ENCODE measurements at regions not wholly inside any gene's neighbourhood (a gene's known extent, or its start where the extent isn't known, plus 50 kb on each side); places are given as distances from the start of the nearest gene placed in this dataset.

DNA sequence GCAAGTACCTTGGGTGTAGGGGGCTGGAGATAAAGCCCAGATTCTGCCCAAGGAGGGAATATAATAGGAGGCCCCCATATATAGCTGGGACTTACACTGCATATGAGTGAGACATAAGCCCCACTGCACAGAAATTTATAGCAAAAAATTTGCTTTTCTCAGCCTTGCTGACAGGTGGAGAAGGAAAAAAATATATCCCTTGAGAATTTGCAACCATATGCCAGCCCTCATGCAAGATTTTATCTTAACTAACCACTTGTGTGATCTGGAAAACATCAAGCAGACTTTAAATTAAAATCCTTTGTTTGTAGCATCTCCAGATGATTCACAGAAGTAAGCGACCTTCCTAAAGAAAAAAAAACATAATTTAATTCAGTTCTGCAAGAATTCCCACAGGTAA lies 288.2 kb downstream of the BCL2 start:
- H3K4ac ChIP-seq (ENCODE audit: low read depth, low read length): no peak overlapping the region
- DNase-seq (no peak), ATAC-seq (ENCODE audit: low read depth) (no peak)
- H2AK5ac ChIP-seq (ENCODE audit: low read depth, low read length): no peak overlapping the region
- no peak overlapping the region for H3K4me3 ChIP-seq (ENCODE audit: insufficient read depth, low read depth, low read length)
- H3K9ac ChIP-seq (ENCODE audit: low read depth, low read length): no peak overlapping the region
- H3K14ac ChIP-seq (replicated peaks; ENCODE audit: low read depth, low read length): no peak overlapping the region
- H3K18ac ChIP-seq (ENCODE audit: low read depth, low read length): no peak overlapping the region
- CTCF ChIA-PET: no interaction called here
- WGBS, 2 experiments (ENCODE audit: extremely low coverage in 2 of 2, insufficient read length in 1 of 2): no CpG with 5 or more reads among the region's 1 CpG
- in situ Hi-C loops (cut with MboI; ENCODE audit: low sequenced_read_pairs) (no loop called here), dilution Hi-C loops (cut with HindIII; ENCODE audit: low sequenced_read_pairs, unreplicated experiment) (no loop called here), intact Hi-C loops (cut with micrococcal nuclease) (no loop called here)
- H3K4me1 ChIP-seq (ENCODE audit: control insufficient read depth, insufficient read depth, low read length): no peaks in the 10 kb centered on the region
- H4K5ac ChIP-seq (ENCODE audit: low read depth, low read length): no peak overlapping the region
- H3K9me3 ChIP-seq (ENCODE audit: control insufficient read depth, insufficient read depth, low read length): no peaks in the 10 kb centered on the region
- no peak overlapping the region for H2BK20ac ChIP-seq (ENCODE audit: low read depth, low read length)
- H2BK5ac ChIP-seq (ENCODE audit: low read depth, low read length, poor library complexity, severe bottlenecking): no peak overlapping the region
- no peaks in the 10 kb centered on the region for H3K36me3 ChIP-seq (ENCODE audit: control insufficient read depth, insufficient read depth, low read length)
- no peak overlapping the region for H4K8ac ChIP-seq (ENCODE audit: low read depth in 2 of 2, low read length in 2 of 2)
- H3K23ac ChIP-seq (ENCODE audit: low read depth, low read length): no peak overlapping the region
- H3K9me1 ChIP-seq (ENCODE audit: insufficient read depth, low read length): no peaks in the 10 kb centered on the region
- TF ChIP-seq, protein P1, sequence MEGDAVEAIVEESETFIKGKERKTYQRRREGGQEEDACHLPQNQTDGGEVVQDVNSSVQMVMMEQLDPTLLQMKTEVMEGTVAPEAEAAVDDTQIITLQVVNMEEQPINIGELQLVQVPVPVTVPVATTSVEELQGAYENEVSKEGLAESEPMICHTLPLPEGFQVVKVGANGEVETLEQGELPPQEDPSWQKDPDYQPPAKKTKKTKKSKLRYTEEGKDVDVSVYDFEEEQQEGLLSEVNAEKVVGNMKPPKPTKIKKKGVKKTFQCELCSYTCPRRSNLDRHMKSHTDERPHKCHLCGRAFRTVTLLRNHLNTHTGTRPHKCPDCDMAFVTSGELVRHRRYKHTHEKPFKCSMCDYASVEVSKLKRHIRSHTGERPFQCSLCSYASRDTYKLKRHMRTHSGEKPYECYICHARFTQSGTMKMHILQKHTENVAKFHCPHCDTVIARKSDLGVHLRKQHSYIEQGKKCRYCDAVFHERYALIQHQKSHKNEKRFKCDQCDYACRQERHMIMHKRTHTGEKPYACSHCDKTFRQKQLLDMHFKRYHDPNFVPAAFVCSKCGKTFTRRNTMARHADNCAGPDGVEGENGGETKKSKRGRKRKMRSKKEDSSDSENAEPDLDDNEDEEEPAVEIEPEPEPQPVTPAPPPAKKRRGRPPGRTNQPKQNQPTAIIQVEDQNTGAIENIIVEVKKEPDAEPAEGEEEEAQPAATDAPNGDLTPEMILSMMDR (conservative IDR thresholded peaks at IDR 0.05; ENCODE audit: low read depth, low read length): no peak
- no peak for TF ChIP-seq RAD21 (IDR thresholded peaks at IDR 0.05; ENCODE audit: low read length)
- no peak for TF ChIP-seq CEBPB (IDR thresholded peaks at IDR 0.05; ENCODE audit: low read depth, low read length)
- TF ChIP-seq, protein P2, sequence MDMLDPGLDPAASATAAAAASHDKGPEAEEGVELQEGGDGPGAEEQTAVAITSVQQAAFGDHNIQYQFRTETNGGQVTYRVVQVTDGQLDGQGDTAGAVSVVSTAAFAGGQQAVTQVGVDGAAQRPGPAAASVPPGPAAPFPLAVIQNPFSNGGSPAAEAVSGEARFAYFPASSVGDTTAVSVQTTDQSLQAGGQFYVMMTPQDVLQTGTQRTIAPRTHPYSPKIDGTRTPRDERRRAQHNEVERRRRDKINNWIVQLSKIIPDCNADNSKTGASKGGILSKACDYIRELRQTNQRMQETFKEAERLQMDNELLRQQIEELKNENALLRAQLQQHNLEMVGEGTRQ (IDR thresholded peaks at IDR 0.05; ENCODE audit: low read depth, low read length): no peak
- TF ChIP-seq, protein P3, sequence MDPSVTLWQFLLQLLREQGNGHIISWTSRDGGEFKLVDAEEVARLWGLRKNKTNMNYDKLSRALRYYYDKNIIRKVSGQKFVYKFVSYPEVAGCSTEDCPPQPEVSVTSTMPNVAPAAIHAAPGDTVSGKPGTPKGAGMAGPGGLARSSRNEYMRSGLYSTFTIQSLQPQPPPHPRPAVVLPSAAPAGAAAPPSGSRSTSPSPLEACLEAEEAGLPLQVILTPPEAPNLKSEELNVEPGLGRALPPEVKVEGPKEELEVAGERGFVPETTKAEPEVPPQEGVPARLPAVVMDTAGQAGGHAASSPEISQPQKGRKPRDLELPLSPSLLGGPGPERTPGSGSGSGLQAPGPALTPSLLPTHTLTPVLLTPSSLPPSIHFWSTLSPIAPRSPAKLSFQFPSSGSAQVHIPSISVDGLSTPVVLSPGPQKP (IDR thresholded peaks at IDR 0.05; ENCODE audit: borderline replicate concordance, low read depth, low read length): no peak
- TF ChIP-seq CHD1 (IDR thresholded peaks at IDR 0.05; ENCODE audit: low read depth, low read length): no peak
- TF ChIP-seq MXI1 (IDR thresholded peaks at IDR 0.05; ENCODE audit: borderline replicate concordance, low read depth, low read length): no peak
- no peak for TF ChIP-seq FOS (IDR thresholded peaks at IDR 0.05; ENCODE audit: low read depth, low read length)
- TF ChIP-seq MAFK (IDR thresholded peaks at IDR 0.05; ENCODE audit: low read depth, low read length): no peak
- no peak for TF ChIP-seq RCOR1 (IDR thresholded peaks at IDR 0.05; ENCODE audit: insufficient replicate concordance, low read length)
- TF ChIP-seq BHLHE40 (IDR thresholded peaks at IDR 0.05; ENCODE audit: low read depth, low read length): no peak
- no peak for TF ChIP-seq RFX5 (IDR thresholded peaks at IDR 0.05; ENCODE audit: low read depth, low read length)
- no peak for TF ChIP-seq NFE2L2 (IDR thresholded peaks at IDR 0.05; ENCODE audit: low read depth, low read length)
- TF ChIP-seq MAZ (IDR thresholded peaks at IDR 0.05; ENCODE audit: borderline replicate concordance, low read depth, low read length): no peak
- TF ChIP-seq POLR2A (IDR thresholded peaks at IDR 0.05; ENCODE audit: low read depth, low read length): no peak
- TF ChIP-seq SMC3 (IDR thresholded peaks at IDR 0.05; ENCODE audit: low read depth, low read length): no peak
- no TSS peak for BruUV-seq (replicated peaks)
- no peaks in the 10 kb centered on the region for H4K20me1 ChIP-seq (ENCODE audit: insufficient read depth, low read length)
- H3K27me3 ChIP-seq (ENCODE audit: control insufficient read depth, insufficient read depth, low read length): peaks cover 4% of the 10 kb centered on the region
- no peak overlapping the region for H2AK9ac ChIP-seq (replicated peaks; ENCODE audit: low read depth, low read length, poor library complexity)
- H2BK15ac ChIP-seq (ENCODE audit: low read depth, low read length): no peak overlapping the region
- no peak overlapping the region for H4K91ac ChIP-seq (ENCODE audit: insufficient read depth, low read depth, low read length)
- no peak overlapping the region for H2BK120ac ChIP-seq (ENCODE audit: low read depth, low read length)
- H3K79me1 ChIP-seq (ENCODE audit: low read depth in 1 of 2, low read length in 2 of 2): no peaks in the 10 kb centered on the region
- no peak overlapping the region for H3K56ac ChIP-seq (ENCODE audit: extremely low read depth, insufficient read depth, low read length)
- no peak overlapping the region for H3K27ac ChIP-seq (ENCODE audit: insufficient read depth, low read length)
- POLR2A ChIA-PET (ENCODE audit: unreplicated experiment): no interaction called here
- H3K4me2 ChIP-seq (ENCODE audit: low read depth, low read length): no peak overlapping the region
- H2AFZ ChIP-seq (replicated peaks; ENCODE audit: low read length, poor library complexity): no peak overlapping the region
